SK-N-MC (cell line): ENCODE measurements at regions not wholly inside any gene's neighbourhood (a gene's known extent, or its start where the extent isn't known, plus 50 kb on each side); places are given as distances from the start of the nearest gene placed in this dataset.

Source experiments
- EZH2 ChIP-seq: fragments of 200-600 bp; sonication (generic); IDR thresholded peaks from one replicate; pipeline ENCODE4 v1.6.1; 2017; ENCODE audit warnings: antibody characterized with exemption
- FOXP2 ChIP-seq: optimal IDR thresholded peaks from 2 replicates; pipeline ENCODE3; 2011; ENCODE audit warnings: mild to moderate bottlenecking, moderate library complexity; ENCODE audit not compliant: insufficient read depth; ENCODE audit errors: extremely low read length, control extremely low read depth
- POLR2AphosphoS5 ChIP-seq: IDR thresholded peaks from 2 replicates; pipeline ENCODE4 v1.6.1; 2012; ENCODE audit warnings: mild to moderate bottlenecking, low read depth, low read length, borderline replicate concordance

GRCh38 chr2:41710944-41711343, 336.9 kb upstream of the PKDCC start:
- TF ChIP-seq POLR2AphosphoS5 (no peak), EZH2 (no peak), FOXP2 (no peak)
